ENCODE measurements at regions not wholly inside any gene's neighbourhood (a gene's known extent, or its start where the extent isn't known, plus 50 kb on each side); places are given as distances from the start of the nearest gene placed in this dataset.
"Not testable (repeated sequence)": the region's sequence is repeated elsewhere in the genome, so short reads cannot be mapped to it uniquely, and the experiment has no call there.

- DNase-seq (ENCODE audit: low read depth in 1 of 2, low spot score in 1 of 2): peak in 1 of 2 donors; percentile 16
- no peaks in the 10 kb centered on the region for H3K4me1 ChIP-seq (ENCODE audit: low read depth)
- no peaks in the 10 kb centered on the region for H3K27me3 ChIP-seq
- H3K36me3 ChIP-seq: no peaks in the 10 kb centered on the region
- H3K27ac ChIP-seq: no peak overlapping the region
- H3K9me3 ChIP-seq (ENCODE audit: low read depth): no peaks in the 10 kb centered on the region
- TF ChIP-seq CTCF (IDR thresholded peaks at IDR 0.05; ENCODE audit: low read depth, low read length): no peak
- H3K4me3 ChIP-seq: no peak overlapping the region
Observed at GRCh38 chr2:123596621-123597020, 428.5 kb upstream of the CNTNAP5 start.

DNA sequence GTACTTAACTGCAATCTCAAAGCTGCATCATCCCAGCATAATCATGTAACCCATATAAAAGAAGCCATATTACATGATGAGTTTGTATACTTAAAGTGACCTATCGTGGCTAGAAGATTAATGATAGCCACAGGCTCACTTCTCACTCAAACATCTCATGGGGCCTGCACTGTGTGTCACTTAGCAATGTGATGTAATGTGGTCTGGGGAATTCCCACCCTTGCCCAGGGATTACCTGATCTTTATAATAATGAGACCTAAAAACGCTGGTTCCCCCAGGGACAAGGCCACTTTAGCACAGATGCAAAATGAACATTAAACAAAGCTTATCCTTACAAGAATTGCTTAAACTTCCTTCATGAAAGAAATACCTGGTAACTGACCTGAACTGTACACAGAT, 427.1 kb upstream of the CNTNAP5 start:
- DNase-seq (ENCODE audit: low read depth in 1 of 2, low spot score in 1 of 2): no peak
- H3K36me3 ChIP-seq: no peaks in the 10 kb centered on the region
- H3K4me1 ChIP-seq (ENCODE audit: low read depth): no peaks in the 10 kb centered on the region
- TF ChIP-seq CTCF (IDR thresholded peaks at IDR 0.05; ENCODE audit: low read depth, low read length): no peak
- H3K27me3 ChIP-seq: no peaks in the 10 kb centered on the region
- H3K9me3 ChIP-seq (ENCODE audit: low read depth): no peaks in the 10 kb centered on the region
- no peak overlapping the region for H3K27ac ChIP-seq
- H3K4me3 ChIP-seq: no peak overlapping the region

GRCh38 chr2:123606631-123607030, 418.5 kb upstream of the CNTNAP5 start:
- H3K27ac ChIP-seq: no peak overlapping the region
- H3K27me3 ChIP-seq: no peaks in the 10 kb centered on the region
- no peaks in the 10 kb centered on the region for H3K9me3 ChIP-seq (ENCODE audit: low read depth)
- no peak overlapping the region for H3K4me3 ChIP-seq
- H3K36me3 ChIP-seq: no peaks in the 10 kb centered on the region
- no peak for TF ChIP-seq CTCF (IDR thresholded peaks at IDR 0.05; ENCODE audit: low read depth, low read length)
- DNase-seq (ENCODE audit: low read depth in 1 of 2, low spot score in 1 of 2): no peak
- no peaks in the 10 kb centered on the region for H3K4me1 ChIP-seq (ENCODE audit: low read depth)

DNA sequence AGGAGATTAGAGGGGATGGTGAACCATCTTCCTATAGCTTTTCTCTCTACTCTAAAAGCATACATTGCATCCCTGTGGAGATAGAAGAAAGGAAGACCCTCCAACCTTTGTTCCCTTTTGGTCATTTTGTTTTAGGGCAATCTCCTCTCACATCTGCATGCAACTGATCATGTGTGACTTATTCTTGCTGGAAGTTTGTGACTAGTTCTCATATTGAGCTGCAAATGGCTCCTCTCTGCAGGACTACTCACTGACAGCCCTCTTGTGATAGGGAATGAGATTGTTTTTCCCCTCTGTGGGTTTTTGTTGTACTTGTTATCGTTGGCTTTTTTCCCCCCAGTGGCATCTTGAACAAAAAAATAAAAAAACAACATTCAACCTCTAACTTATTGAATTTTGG, 416.0 kb upstream of the CNTNAP5 start:
- no peak for DNase-seq (ENCODE audit: low read depth in 1 of 2, low spot score in 1 of 2)
- no peak for TF ChIP-seq CTCF (IDR thresholded peaks at IDR 0.05; ENCODE audit: low read depth, low read length)
- no peak overlapping the region for H3K4me3 ChIP-seq
- H3K27ac ChIP-seq: no peak overlapping the region
- no peaks in the 10 kb centered on the region for H3K9me3 ChIP-seq (ENCODE audit: low read depth)
- no peaks in the 10 kb centered on the region for H3K4me1 ChIP-seq (ENCODE audit: low read depth)
- H3K36me3 ChIP-seq: no peaks in the 10 kb centered on the region
- H3K27me3 ChIP-seq: no peaks in the 10 kb centered on the region

- Histone ChIP-seq H3K27ac (no peak overlapping the region), H3K4me1 (ENCODE audit: low read depth) (no peaks in the 10 kb centered on the region), H3K36me3 (no peaks in the 10 kb centered on the region), H3K4me3 (no peak overlapping the region), H3K27me3 (no peaks in the 10 kb centered on the region), H3K9me3 (ENCODE audit: low read depth) (no peaks in the 10 kb centered on the region)
- no peak for TF ChIP-seq CTCF (IDR thresholded peaks at IDR 0.05; ENCODE audit: low read depth, low read length)
- no peak for DNase-seq (ENCODE audit: low read depth in 1 of 2, low spot score in 1 of 2)
Observed at GRCh38 chr2:123614596-123614995, 410.5 kb upstream of the CNTNAP5 start.

DNA sequence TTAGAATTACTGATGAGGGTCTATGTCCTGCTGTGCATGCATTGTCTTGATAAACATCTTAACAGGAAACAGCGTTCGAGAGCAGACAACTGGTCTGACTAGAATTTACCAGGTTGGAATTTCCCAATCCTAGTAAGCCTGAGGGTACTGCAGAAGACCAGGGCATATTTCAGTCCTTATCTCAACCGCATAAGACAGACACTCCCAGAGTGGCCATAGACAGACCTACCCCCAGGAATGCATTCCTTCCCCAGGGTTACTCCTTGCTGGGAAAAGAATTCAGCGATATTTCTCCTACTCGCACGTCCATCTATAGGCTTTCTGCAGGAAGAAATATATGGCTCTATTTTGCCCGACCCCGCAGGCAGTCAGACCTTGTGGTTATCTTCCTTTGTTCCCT, 406.4 kb upstream of the CNTNAP5 start:
- H3K27me3 ChIP-seq; H3K9me3 ChIP-seq (ENCODE audit: low read depth); H3K4me1 ChIP-seq (ENCODE audit: low read depth); H3K4me3 ChIP-seq; H3K27ac ChIP-seq; DNase-seq (ENCODE audit: low read depth in 1 of 2, low spot score in 1 of 2); H3K36me3 ChIP-seq: not testable (repeated sequence)
